Breast epithelium (tissue), 3 donors: ENCODE measurements at regions not wholly inside any gene's neighbourhood (a gene's known extent, or its start where the extent isn't known, plus 50 kb on each side); places are given as distances from the start of the nearest gene placed in this dataset.

ENCODE experiments used
- CTCF ChIP-seq, 3 donors: fragments of 450-650 bp; IDR thresholded peaks; one replicate each; pipeline ENCODE4 v1.5.1; 2016 to 2017; ENCODE audit warnings: antibody characterized with exemption in 3 of 3, mild to moderate bottlenecking in 3 of 3, moderate library complexity in 3 of 3
- POLR2A ChIP-seq: fragments of 450-650 bp; IDR thresholded peaks from one replicate; pipeline ENCODE4 v1.6.1; 2016; ENCODE audit warnings: antibody characterized with exemption, mild to moderate bottlenecking, moderate library complexity
- POLR2AphosphoS5 ChIP-seq, 3 donors: sonication (generic); formaldehyde crosslinking; IDR thresholded peaks; one replicate each; pipeline ENCODE4 v1.6.1; 2017; ENCODE audit warnings: antibody characterized with exemption in 3 of 3

- TF ChIP-seq POLR2AphosphoS5 (IDR thresholded peaks at IDR 0.05): no peak
- TF ChIP-seq POLR2A: no peak
- no peak for TF ChIP-seq CTCF (IDR thresholded peaks at IDR 0.05)
Measured at GRCh38 chr4:14853176-14853943, 148.9 kb upstream of the CPEB2 start.
